GM19328 (cell line): ENCODE measurements at regions not wholly inside any gene's neighbourhood (a gene's known extent, or its start where the extent isn't known, plus 50 kb on each side); places are given as distances from the start of the nearest gene placed in this dataset.
A peak's percentile ranks its signal among the peaks of the same experiment; 100 is the strongest.

Source experiments
- ATAC-seq: cut with Tn5 transposase; IDR thresholded peaks from one replicate; pipeline ENCODE4 v1.9.1; 2021; ENCODE audit warnings: mild to moderate bottlenecking, moderate library complexity; ENCODE audit not compliant: unreplicated experiment

- peak; percentile 84 for ATAC-seq
Observed at GRCh38 chr15:31472636-31473384, 146.2 kb downstream of the KLF13 start.

- ATAC-seq, result no peak
Observed at GRCh38 chr15:31473385-31474058, 146.9 kb downstream of the KLF13 start.

- no peak for ATAC-seq
Observed at GRCh38 chr15:31474059-31474868, 147.6 kb downstream of the KLF13 start.

- ATAC-seq, result no peak
Observed at GRCh38 chr15:31476236-31476810, 149.7 kb downstream of the KLF13 start.

GRCh38 chr15:31476866-31477265 lies 150.2 kb downstream of the KLF13 start:
- no peak for ATAC-seq

GRCh38 chr15:31477301-31477700 lies 150.7 kb downstream of the KLF13 start:
- ATAC-seq, result no peak

GRCh38 chr15:31477851-31478701 lies 151.4 kb downstream of the KLF13 start:
- no peak for ATAC-seq

GRCh38 chr15:31478702-31479221 lies 152.1 kb downstream of the KLF13 start:
- ATAC-seq, result no peak

- ATAC-seq, result no peak
Observed at GRCh38 chr15:31480356-31481025, 153.9 kb downstream of the KLF13 start.

- ATAC-seq, result no peak
Observed at GRCh38 chr15:31481142-31481541, 154.5 kb downstream of the KLF13 start.

GRCh38 chr15:31482122-31482922 lies 155.7 kb downstream of the KLF13 start:
- ATAC-seq, result no peak

GRCh38 chr15:31483053-31483985 lies 156.7 kb downstream of the KLF13 start:
- ATAC-seq, result no peak

- no peak for ATAC-seq
Observed at GRCh38 chr15:31483986-31484951, 157.6 kb downstream of the KLF13 start.

GRCh38 chr15:31484986-31485385 lies 158.4 kb downstream of the KLF13 start:
- no peak for ATAC-seq

GRCh38 chr15:31485431-31485830 lies 158.8 kb downstream of the KLF13 start:
- ATAC-seq, result no peak

- ATAC-seq, result no peak
Observed at GRCh38 chr15:31485911-31486461, 159.4 kb downstream of the KLF13 start.
